ENCODE measurements at regions not wholly inside any gene's neighbourhood (a gene's known extent, or its start where the extent isn't known, plus 50 kb on each side); places are given as distances from the start of the nearest gene placed in this dataset.

DNA sequence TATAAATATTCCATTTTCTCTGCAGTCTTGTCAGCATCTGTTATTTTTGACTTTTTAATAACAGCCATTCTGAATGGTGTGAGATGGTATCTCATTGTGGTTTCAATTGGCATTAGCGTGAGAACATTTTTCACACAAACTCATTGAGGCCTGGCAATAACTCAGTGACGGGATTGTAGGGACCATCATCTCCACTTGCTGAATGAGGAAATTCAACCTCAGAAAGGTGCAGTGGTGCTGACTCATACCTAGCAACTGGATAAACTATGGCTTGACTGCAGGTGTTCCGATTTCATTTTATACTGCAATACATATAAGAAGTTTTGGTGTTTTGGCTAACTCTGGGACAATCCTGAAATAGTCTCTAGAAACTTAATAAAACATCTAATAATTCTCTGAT is 88.3 kb upstream of the DDIT4L start:
- DNase-seq (ENCODE audit: low spot score in 2 of 2) = no peak
- no peak overlapping the region for H3K4me3 ChIP-seq (ENCODE audit: low read depth, poor library complexity, severe bottlenecking)
- 74 to 91% methylated on average over 3 of the region's 3 CpGs for WGBS, 2 donors
- intact Hi-C loops (cut with DNase I; ENCODE audit: low total_unique reads) = no loop called here
- TF ChIP-seq POLR2A (IDR thresholded peaks at IDR 0.05) = no peak
- no peak for TF ChIP-seq CTCF (IDR thresholded peaks at IDR 0.05)

DNA sequence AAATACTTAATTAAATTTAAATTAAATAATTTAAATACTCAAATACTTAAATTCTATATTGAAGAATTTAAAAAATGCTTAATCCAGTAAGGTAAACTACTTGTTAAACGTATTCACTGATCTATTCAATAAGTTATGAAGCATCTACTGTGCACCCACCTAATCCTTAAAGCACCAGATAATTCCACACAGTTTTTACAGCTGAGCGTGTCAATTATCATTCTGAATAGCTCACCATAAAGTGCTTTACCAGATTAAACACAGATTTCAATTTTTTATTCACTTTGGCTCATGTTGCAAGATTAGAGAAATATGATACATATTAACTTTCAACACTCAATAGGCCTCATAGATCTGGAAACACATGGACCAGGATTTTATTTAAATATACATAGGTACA is 79.2 kb upstream of the DDIT4L start:
- no peak for TF ChIP-seq POLR2A (IDR thresholded peaks at IDR 0.05)
- TF ChIP-seq CTCF (IDR thresholded peaks at IDR 0.05) = no peak
- DNase-seq (ENCODE audit: low spot score in 2 of 2) = no peak
- intact Hi-C loops (cut with DNase I; ENCODE audit: low total_unique reads) = no loop called here
- no peak overlapping the region for H3K4me3 ChIP-seq (ENCODE audit: low read depth, poor library complexity, severe bottlenecking)
- WGBS, 2 donors = 88 to 91% methylated on average over 2 of the region's 2 CpGs

DNA sequence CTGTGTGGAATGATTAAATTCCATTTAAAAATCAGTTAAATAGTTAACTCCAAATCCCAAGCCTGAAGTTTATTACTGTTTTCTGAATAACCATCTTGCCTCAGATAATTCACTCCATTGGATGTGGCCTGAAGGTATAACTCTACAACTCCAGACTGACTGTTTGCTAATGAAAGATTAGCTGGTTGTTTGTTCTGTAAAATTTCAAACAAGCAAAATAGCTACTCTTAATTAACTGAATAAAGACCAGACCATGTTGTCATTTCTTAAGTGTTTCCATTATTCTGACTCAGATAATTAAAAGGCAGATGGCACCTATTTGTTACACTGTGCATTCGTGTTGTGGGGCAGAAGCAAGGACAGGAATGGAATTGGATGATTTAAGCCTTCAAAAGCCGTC is 78.5 kb upstream of the DDIT4L start:
- TF ChIP-seq POLR2A (IDR thresholded peaks at IDR 0.05) = no peak
- no peak for TF ChIP-seq CTCF (IDR thresholded peaks at IDR 0.05)
- 76 to 77% methylated on average over 2 of the region's 2 CpGs for WGBS, 2 donors
- no peak for DNase-seq (ENCODE audit: low spot score in 2 of 2)
- no peak overlapping the region for H3K4me3 ChIP-seq (ENCODE audit: low read depth, poor library complexity, severe bottlenecking)
- intact Hi-C loops (cut with DNase I; ENCODE audit: low total_unique reads) = no loop called here

- 67% methylated on average over 2 of the region's 2 CpGs for WGBS, 2 donors
- TF ChIP-seq POLR2A (IDR thresholded peaks at IDR 0.05) (no peak), CTCF (IDR thresholded peaks at IDR 0.05) (no peak)
- no peak for DNase-seq (ENCODE audit: low spot score in 2 of 2)
- H3K4me3 ChIP-seq (ENCODE audit: low read depth, poor library complexity, severe bottlenecking) = no peak overlapping the region
- intact Hi-C loops (cut with DNase I; ENCODE audit: low total_unique reads) = no loop called here
These were observed 71.1 kb upstream of the DDIT4L start for GRCh38 chr4:100261346-100261745.

DNA sequence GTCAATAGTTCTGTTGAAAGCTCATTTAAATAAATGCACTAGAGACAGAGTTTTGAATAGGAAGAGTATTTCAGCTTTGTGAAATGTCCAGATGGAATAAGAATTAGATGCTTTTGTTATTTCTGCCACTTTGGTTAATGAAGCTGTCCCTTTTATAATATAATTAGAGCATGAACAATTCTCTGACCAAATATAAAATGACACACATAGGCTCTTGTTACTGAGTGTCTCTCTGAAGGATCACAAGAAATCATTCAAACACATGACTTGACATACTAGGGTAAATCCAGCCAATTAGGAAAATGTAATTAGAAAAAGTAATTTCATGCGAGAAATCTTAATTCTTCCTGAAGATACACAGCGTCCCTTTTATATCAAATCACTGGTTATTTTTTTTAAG is 68.4 kb upstream of the DDIT4L start:
- WGBS, 2 donors = 80 to 84% methylated on average over 2 of the region's 2 CpGs
- no peak for DNase-seq (ENCODE audit: low spot score in 2 of 2)
- intact Hi-C loops (cut with DNase I; ENCODE audit: low total_unique reads) = no loop called here
- TF ChIP-seq CTCF (IDR thresholded peaks at IDR 0.05) = no peak
- no peak for TF ChIP-seq POLR2A (IDR thresholded peaks at IDR 0.05)
- no peak overlapping the region for H3K4me3 ChIP-seq (ENCODE audit: low read depth, poor library complexity, severe bottlenecking)

GRCh38 chr4:100257567-100257966 is 67.3 kb upstream of the DDIT4L start:
- DNase-seq (ENCODE audit: low spot score in 2 of 2) = no peak
- WGBS, 2 donors = 75 to 84% methylated on average over 1 of the region's 1 CpG

More at GRCh38 chr4:100257567-100257966, 67.3 kb upstream of the DDIT4L start:
- H3K4me3 ChIP-seq (ENCODE audit: low read depth, poor library complexity, severe bottlenecking) = no peak overlapping the region
- TF ChIP-seq POLR2A (IDR thresholded peaks at IDR 0.05) = no peak
- TF ChIP-seq CTCF (IDR thresholded peaks at IDR 0.05) = no peak
- intact Hi-C loops (cut with DNase I; ENCODE audit: low total_unique reads) = no loop called here

Data from lower leg skin (tissue), 4 donors.